Sigmoid colon (tissue), 6 donors: ENCODE measurements at regions not wholly inside any gene's neighbourhood (a gene's known extent, or its start where the extent isn't known, plus 50 kb on each side); places are given as distances from the start of the nearest gene placed in this dataset.
"Not testable (repeated sequence)": the region's sequence is repeated elsewhere in the genome, so short reads cannot be mapped to it uniquely, and the experiment has no call there.

ENCODE experiments used
- DNase-seq: peaks from one replicate; pipeline ENCODE4 v3.0.0-alpha.2; 2019
- H3K27ac ChIP-seq, 4 donors: fragments of 200-600 bp; sonication (generic); one replicate each; pipeline ENCODE4 v1.5.1; 2016 to 2019; ENCODE audit warnings: mild to moderate bottlenecking in 1 of 4
- H3K27me3 ChIP-seq, 3 donors: fragments of 200-600 bp; sonication (generic); one replicate each; pipeline ENCODE4 v1.5.1; 2019; ENCODE audit warnings: mild to moderate bottlenecking in 1 of 3
- H3K36me3 ChIP-seq, 4 donors: fragments of 200-600 bp; sonication (generic); one replicate each; pipeline ENCODE4 v1.5.1; 2016 to 2019
- H3K4me1 ChIP-seq, 4 donors: fragments of 200-600 bp; sonication (generic); one replicate each; pipeline ENCODE4 v1.5.1; 2017 to 2019
- H3K4me3 ChIP-seq, 4 donors: fragments of 200-600 bp; sonication (generic); one replicate each; pipeline ENCODE4 v1.5.1; 2017 to 2019; ENCODE audit warnings: mild to moderate bottlenecking in 2 of 4, moderate library complexity in 1 of 4
- H3K9me3 ChIP-seq, 4 donors: fragments of 200-600 bp in 3 of 4; sonication (generic) in 3 of 4; one replicate each; pipeline versions ENCODE4 v1.5.1 to v1.6.1; 2013 to 2019
- EP300 ChIP-seq, 4 donors: sonication (generic); formaldehyde crosslinking; IDR thresholded peaks; one replicate each; pipeline ENCODE4 v1.6.1; 2017; ENCODE audit warnings: antibody characterized with exemption in 4 of 4
- POLR2A ChIP-seq, 2 donors: fragments of 450-650 bp; IDR thresholded peaks; one replicate each; pipeline ENCODE4 v1.6.1; 2016; ENCODE audit warnings: antibody characterized with exemption in 2 of 2, mild to moderate bottlenecking in 2 of 2, moderate library complexity in 2 of 2
- POLR2AphosphoS5 ChIP-seq, 4 donors: sonication (generic); formaldehyde crosslinking; IDR thresholded peaks; one replicate each; pipeline ENCODE4 v1.6.1; 2017; ENCODE audit warnings: antibody characterized with exemption in 4 of 4
- WGBS, 2 donors: extraction: QIAGEN DNeasy Blood & Tissue Kit; methylation state at CpG; one replicate each; pipeline ENCODE4 v1.1.7; 2013; 5-methylcytosine and 5-hydroxymethylcytosine counted together
- intact Hi-C: fragments of 100-400 bp; cut with DNase I; formaldehyde crosslinking; loops from one replicate; pipeline ENCODE4 v1.15.1; 2023
- TF ChIP-seq, protein P1 (sequence below), 4 experiments: fragments of 450-650 bp in 3 of 4; fragments of 200-600 bp in 1 of 4; IDR thresholded peaks; one replicate each; pipeline ENCODE4 v1.5.1; 2016 to 2019; ENCODE audit warnings: antibody characterized with exemption in 4 of 4, mild to moderate bottlenecking in 3 of 4, moderate library complexity in 2 of 4
- donor health status: healthy with polysubstance abuse.
- donor health status: healthy.

- Histone ChIP-seq H3K27me3 (no peaks in the 10 kb centered on the region), H3K36me3 (no peaks in the 10 kb centered on the region), H3K9me3 (no peaks in the 10 kb centered on the region), H3K4me3 (no peak overlapping the region), H3K27ac (no peak overlapping the region), H3K4me1 (no peaks in the 10 kb centered on the region)
- 50 to 53% methylated on average over 5 of the region's 5 CpGs for WGBS, 2 donors
- intact Hi-C loops: no loop called here
- DNase-seq: no peak
- TF ChIP-seq EP300 (IDR thresholded peaks at IDR 0.05) (no peak), POLR2AphosphoS5 (IDR thresholded peaks at IDR 0.05) (no peak), POLR2A (IDR thresholded peaks at IDR 0.05) (no peak)
- TF ChIP-seq, protein P1, sequence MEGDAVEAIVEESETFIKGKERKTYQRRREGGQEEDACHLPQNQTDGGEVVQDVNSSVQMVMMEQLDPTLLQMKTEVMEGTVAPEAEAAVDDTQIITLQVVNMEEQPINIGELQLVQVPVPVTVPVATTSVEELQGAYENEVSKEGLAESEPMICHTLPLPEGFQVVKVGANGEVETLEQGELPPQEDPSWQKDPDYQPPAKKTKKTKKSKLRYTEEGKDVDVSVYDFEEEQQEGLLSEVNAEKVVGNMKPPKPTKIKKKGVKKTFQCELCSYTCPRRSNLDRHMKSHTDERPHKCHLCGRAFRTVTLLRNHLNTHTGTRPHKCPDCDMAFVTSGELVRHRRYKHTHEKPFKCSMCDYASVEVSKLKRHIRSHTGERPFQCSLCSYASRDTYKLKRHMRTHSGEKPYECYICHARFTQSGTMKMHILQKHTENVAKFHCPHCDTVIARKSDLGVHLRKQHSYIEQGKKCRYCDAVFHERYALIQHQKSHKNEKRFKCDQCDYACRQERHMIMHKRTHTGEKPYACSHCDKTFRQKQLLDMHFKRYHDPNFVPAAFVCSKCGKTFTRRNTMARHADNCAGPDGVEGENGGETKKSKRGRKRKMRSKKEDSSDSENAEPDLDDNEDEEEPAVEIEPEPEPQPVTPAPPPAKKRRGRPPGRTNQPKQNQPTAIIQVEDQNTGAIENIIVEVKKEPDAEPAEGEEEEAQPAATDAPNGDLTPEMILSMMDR (IDR thresholded peaks at IDR 0.05): no peak
Measured at GRCh38 chr6:148021699-148022098, 320.9 kb upstream of the SASH1 start.

GRCh38 chr6:148022279-148022678, 320.4 kb upstream of the SASH1 start:
- DNase-seq, intact Hi-C loops, H3K27me3 ChIP-seq, H3K4me1 ChIP-seq, H3K9me3 ChIP-seq, H3K36me3 ChIP-seq, H3K27ac ChIP-seq, H3K4me3 ChIP-seq: not testable (repeated sequence)
- WGBS, 2 donors: 96% methylated on average over 8 of the region's 8 CpGs

- intact Hi-C loops: no loop called here
- Histone ChIP-seq H3K4me3 (no peak overlapping the region), H3K36me3 (no peaks in the 10 kb centered on the region), H3K27me3 (no peaks in the 10 kb centered on the region), H3K27ac (no peak overlapping the region), H3K9me3 (no peaks in the 10 kb centered on the region), H3K4me1 (no peaks in the 10 kb centered on the region)
- no peak for DNase-seq
- 19 to 71% methylated on average over 1 of the region's 1 CpG for WGBS, 2 donors
- TF ChIP-seq POLR2A (IDR thresholded peaks at IDR 0.05) (no peak), EP300 (IDR thresholded peaks at IDR 0.05) (no peak), POLR2AphosphoS5 (IDR thresholded peaks at IDR 0.05) (no peak)
- TF ChIP-seq, protein P1 (IDR thresholded peaks at IDR 0.05): no peak
Measured at GRCh38 chr6:148027201-148027600, 315.4 kb upstream of the SASH1 start.

DNA sequence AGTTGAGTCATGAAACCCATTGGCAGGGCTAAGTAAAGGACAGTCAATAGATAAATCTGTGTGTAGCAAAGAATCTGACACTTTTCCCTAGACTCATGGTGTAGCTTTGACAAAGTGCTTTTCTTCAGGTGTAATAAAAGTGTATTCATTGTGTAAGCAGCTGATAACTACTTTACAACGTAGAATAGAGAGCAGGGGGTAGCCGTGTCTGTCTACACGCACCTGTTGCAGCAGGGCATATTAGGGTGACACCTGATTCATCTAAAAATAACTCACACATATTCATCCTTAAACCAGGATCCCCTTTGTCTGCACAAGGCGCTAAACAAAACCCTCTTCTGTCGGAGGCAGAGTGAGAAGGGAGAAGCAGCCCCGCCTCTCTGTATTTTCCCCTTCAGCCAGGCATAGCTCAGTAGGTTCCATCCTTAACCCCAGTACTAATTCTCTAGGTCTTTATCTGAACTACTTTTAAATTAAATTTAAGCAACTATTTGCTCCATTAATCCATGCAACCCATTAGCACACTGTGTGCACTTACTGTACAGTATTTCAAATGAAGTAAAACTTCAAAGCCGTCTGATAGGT, 306.7 kb upstream of the SASH1 start:
- Histone ChIP-seq H3K36me3 (no peaks in the 10 kb centered on the region), H3K27me3 (no peaks in the 10 kb centered on the region), H3K4me1 (no peaks in the 10 kb centered on the region), H3K4me3 (no peak overlapping the region), H3K27ac (no peak overlapping the region), H3K9me3 (no peaks in the 10 kb centered on the region)
- WGBS, 2 donors: 13 to 71% methylated on average over 7 of the region's 7 CpGs
- DNase-seq: no peak
- TF ChIP-seq POLR2AphosphoS5 (IDR thresholded peaks at IDR 0.05): no peak
- TF ChIP-seq, protein P1 (IDR thresholded peaks at IDR 0.05): no peak
- intact Hi-C loops: no loop called here

DNA sequence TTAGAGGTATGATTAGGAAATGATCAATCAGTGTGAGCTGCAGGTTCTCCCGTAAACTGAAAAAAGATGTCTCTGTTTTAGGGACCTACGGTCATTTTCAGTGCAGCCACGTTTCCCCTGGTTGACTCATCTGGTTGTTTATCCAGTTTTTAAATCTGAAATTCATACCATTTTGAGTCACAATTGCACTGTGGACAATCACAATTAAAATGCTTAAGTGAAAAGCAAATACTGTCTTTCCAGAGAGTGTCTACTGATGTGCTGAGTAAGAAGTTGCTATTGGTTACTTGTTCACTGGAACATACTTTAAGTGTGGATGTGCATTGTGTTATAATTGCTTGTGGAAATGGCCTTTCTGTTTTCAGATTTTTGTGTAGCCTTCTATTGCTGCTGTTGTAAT, 305.1 kb upstream of the SASH1 start:
- 68 to 87% methylated on average over 3 of the region's 3 CpGs for WGBS, 2 donors
- H3K9me3 ChIP-seq: no peaks in the 10 kb centered on the region
- TF ChIP-seq EP300 (IDR thresholded peaks at IDR 0.05) (no peak), POLR2A (IDR thresholded peaks at IDR 0.05) (no peak), POLR2AphosphoS5 (IDR thresholded peaks at IDR 0.05) (no peak)
- TF ChIP-seq, protein P1 (IDR thresholded peaks at IDR 0.05): no peak
- H3K4me3 ChIP-seq: no peak overlapping the region
- no peak for DNase-seq
- no peaks in the 10 kb centered on the region for H3K27me3 ChIP-seq
- intact Hi-C loops: no loop called here
- H3K36me3 ChIP-seq: no peaks in the 10 kb centered on the region
- H3K27ac ChIP-seq: no peak overlapping the region
- no peaks in the 10 kb centered on the region for H3K4me1 ChIP-seq
